Fibroblast of the conjunctiva (primary cell): ENCODE measurements at regions not wholly inside any gene's neighbourhood (a gene's known extent, or its start where the extent isn't known, plus 50 kb on each side); places are given as distances from the start of the nearest gene placed in this dataset.

ENCODE experiments used
- DNase-seq: peaks from one replicate; pipeline ENCODE4 v3.0.0-alpha.2; 2010; ENCODE audit warnings: low read depth

- no peak for DNase-seq
Observed at GRCh38 chr4:41318839-41319530, 62.3 kb downstream of the UCHL1 start.

GRCh38 chr4:41319553-41319952 is 62.8 kb downstream of the UCHL1 start:
- no peak for DNase-seq

GRCh38 chr4:41320278-41320677 is 63.5 kb downstream of the UCHL1 start:
- DNase-seq: no peak

GRCh38 chr4:41320786-41321185 is 64.1 kb downstream of the UCHL1 start:
- no peak for DNase-seq

GRCh38 chr4:41321216-41321945 is 64.7 kb downstream of the UCHL1 start:
- DNase-seq: no peak

GRCh38 chr4:41322617-41323016 is 65.9 kb downstream of the UCHL1 start:
- DNase-seq: no peak

- no peak for DNase-seq
Observed at GRCh38 chr4:41323179-41323578, 66.5 kb downstream of the UCHL1 start.

- DNase-seq: no peak
Observed at GRCh38 chr4:41323706-41324105, 67.0 kb downstream of the UCHL1 start.

GRCh38 chr4:41324861-41325260 is 68.1 kb downstream of the UCHL1 start:
- DNase-seq: no peak

GRCh38 chr4:41325901-41326300 is 69.2 kb downstream of the UCHL1 start:
- no peak for DNase-seq

GRCh38 chr4:41326776-41327175 is 70.0 kb downstream of the UCHL1 start:
- no peak for DNase-seq

GRCh38 chr4:41327770-41328169 is 71.0 kb downstream of the UCHL1 start:
- DNase-seq: no peak

- no peak for DNase-seq
Observed at GRCh38 chr4:41329361-41329760, 72.6 kb downstream of the UCHL1 start.

- DNase-seq: no peak
Observed at GRCh38 chr4:41331224-41331623, 74.5 kb downstream of the UCHL1 start.

- no peak for DNase-seq
Observed at GRCh38 chr4:41332510-41333054, 75.9 kb downstream of the UCHL1 start.

GRCh38 chr4:41334182-41334581 is 77.5 kb downstream of the UCHL1 start:
- DNase-seq: no peak

GRCh38 chr4:41339812-41340809 is 83.4 kb downstream of the UCHL1 start:
- peak; percentile 71 for DNase-seq

GRCh38 chr4:41346306-41347061 is 89.8 kb downstream of the UCHL1 start:
- no peak for DNase-seq

- no peak for DNase-seq
Observed at GRCh38 chr4:41349021-41349420, 92.3 kb downstream of the UCHL1 start.

GRCh38 chr4:41358647-41359421 is 102.1 kb downstream of the UCHL1 start:
- DNase-seq: no peak

- DNase-seq: no peak
Observed at GRCh38 chr4:41359422-41359775, 102.7 kb downstream of the UCHL1 start.
